GM19328 (cell line): ENCODE measurements at regions not wholly inside any gene's neighbourhood (a gene's known extent, or its start where the extent isn't known, plus 50 kb on each side); places are given as distances from the start of the nearest gene placed in this dataset.
"Not testable (repeated sequence)": the region's sequence is repeated elsewhere in the genome, so short reads cannot be mapped to it uniquely, and the experiment has no call there.

Experiments
- ATAC-seq: cut with Tn5 transposase; IDR thresholded peaks from one replicate; pipeline ENCODE4 v1.9.1; 2021; ENCODE audit warnings: mild to moderate bottlenecking, moderate library complexity; ENCODE audit not compliant: unreplicated experiment

- ATAC-seq = no peak
These were observed 153.7 kb downstream of the IL20RB start for GRCh38 chr3:137111497-137111896.

GRCh38 chr3:137116619-137117018 is 158.8 kb downstream of the IL20RB start:
- no peak for ATAC-seq

GRCh38 chr3:137121704-137122314 is 164.0 kb downstream of the IL20RB start:
- no peak for ATAC-seq

DNA sequence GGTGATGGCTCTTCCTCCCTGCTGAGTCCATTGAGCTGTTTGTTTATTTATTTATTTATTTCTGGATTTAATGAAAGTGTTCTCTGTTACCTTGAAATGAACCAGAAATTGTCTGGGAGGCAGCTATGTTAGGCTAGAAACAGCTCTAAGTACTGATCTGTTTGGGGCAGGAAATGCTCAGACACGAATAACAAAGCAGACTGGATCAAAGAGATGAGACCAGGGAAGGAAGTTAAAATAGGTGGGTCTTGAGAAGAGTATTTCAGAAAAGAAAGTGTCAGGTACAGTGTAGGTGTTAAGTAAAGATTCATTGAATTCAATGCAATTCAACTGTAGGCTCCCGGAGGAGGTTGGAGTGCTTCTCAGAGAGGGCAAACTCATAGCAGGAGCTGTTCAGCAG is 173.3 kb downstream of the IL20RB start:
- no peak for ATAC-seq

GRCh38 chr3:137134431-137134830 is 176.6 kb downstream of the IL20RB start:
- no peak for ATAC-seq

GRCh38 chr3:137148406-137148805 is 190.6 kb downstream of the IL20RB start:
- ATAC-seq = no peak

- no peak for ATAC-seq
These were observed 191.1 kb downstream of the IL20RB start for GRCh38 chr3:137148917-137149316.

DNA sequence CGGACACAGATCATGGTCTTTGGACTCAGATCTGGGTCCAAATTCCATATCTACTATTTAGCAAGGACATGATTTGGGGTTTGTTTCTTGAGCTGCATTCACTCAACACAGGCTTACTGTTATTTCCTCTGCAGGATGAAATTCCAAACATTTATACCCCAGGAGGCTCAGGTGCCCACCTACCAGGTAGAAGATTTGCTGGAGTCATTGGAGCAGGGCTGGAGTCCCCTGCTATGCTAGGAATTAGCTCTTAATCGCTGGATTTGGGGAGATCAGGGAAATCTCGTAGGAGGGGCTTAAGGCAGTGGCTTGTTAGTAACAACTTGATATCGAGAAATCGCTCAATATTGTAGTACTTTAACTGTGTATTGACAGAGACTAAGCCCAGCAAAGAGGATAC is 193.0 kb downstream of the IL20RB start:
- ATAC-seq = no peak

DNA sequence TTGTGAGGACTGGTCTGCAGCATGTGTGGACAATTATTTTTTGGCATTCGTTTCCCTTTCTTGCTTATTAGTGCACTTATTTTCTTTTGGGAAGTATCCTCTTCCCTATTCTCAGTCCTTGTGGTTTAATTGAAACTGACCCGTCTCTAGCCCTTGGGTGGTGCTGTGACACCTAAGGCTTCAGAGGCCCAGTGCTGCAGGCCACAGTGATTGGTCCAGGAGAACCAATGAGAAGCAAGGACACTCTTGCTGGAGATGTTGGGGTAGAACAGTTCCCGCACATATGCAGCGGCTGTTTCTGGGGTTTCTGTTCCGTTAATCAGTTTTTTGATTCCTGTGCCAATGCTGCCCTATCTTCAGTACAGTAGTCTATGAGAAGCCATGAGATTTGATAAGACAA is 195.3 kb downstream of the IL20RB start:
- ATAC-seq = not testable (repeated sequence)

DNA sequence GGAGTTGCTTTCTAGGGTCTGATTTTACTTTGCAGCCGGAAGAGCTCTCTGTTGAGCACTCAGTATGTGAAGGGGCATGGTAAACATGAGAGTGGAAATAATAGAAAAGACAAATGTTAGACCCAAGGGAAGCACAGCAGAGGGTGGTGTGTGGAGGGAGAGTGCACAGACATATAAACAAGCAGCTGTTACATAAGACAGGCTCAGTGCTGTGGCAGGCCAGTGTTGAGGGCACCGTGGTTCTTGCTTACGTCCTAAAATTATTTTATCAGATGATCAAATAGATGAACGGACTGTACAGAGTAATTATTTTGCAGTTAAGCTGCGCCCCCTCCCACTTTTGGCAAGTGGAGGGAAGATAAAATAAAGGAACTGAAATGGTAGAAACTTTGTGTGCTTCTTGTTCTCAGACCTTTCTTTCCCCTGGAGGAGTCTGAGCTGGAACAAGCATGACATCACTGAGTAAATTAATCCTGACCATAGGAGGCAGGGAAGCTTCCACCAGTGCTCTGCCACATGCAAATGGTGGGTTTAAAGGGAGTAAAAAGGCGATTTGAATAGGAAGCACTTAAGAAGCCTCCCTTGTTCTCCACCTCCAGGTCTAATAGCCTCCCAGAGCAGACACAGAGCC is 205.6 kb downstream of the IL20RB start:
- ATAC-seq = no peak

GRCh38 chr3:137163958-137164357 is 206.2 kb downstream of the IL20RB start:
- ATAC-seq = no peak

- no peak for ATAC-seq
These were observed 207.5 kb downstream of the IL20RB start for GRCh38 chr3:137165117-137165806.

DNA sequence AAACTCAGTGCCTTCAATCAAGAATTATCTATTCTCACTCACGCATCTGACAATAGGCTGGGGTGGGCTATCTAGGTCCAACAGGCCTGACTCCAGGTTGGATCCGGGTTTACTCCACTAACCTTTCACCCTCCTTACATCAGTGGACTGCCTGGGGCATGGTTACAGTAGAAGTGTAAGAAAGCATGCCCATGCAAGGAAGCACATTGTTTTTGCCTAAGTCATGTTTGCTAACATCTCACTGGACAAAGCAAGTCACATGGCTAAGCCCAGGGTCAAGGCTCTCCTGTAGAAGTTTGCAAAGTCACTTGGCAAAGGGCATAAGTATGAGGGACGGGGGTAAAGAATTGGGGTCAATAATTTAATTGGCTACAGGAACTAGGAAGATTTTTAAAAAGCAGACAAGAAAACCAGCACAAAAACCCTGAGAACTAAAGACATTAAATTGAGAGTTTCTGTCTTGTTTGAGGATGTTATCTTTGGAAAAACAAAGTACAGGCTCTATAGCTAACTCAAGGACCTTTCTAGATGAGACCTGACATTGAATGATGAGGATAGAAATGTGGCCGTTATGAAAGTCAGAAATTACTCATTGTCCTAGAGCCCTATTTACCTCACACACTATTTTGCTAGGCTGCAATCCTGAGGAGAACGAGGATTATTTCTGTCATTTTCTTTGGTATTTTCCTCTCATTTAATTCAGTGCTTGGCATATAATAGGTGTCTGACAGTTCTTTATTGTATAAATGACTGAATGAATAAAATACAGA is 214.2 kb downstream of the IL20RB start:
- no peak for ATAC-seq

DNA sequence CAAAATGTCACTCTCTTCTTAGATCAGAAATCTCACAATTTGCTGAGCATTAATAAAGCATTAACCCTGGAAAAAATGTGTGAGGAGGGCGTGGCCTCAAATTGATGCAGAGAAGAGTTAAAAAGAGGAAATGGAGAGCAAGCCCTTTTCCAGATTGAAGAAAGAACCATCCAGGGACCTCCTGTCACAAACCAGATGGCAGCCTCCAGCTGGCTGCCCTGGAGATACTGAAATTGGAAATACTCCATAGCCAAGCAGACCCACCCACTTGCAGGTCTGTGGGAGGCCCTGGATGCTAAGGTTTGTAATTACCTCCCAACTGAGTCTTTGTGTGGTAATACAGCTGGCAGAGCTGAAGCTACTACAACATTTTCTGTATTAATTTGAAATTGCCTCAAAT is 214.9 kb downstream of the IL20RB start:
- no peak for ATAC-seq

GRCh38 chr3:137174514-137174913 is 216.7 kb downstream of the IL20RB start:
- ATAC-seq = no peak

- ATAC-seq = no peak
These were observed 222.4 kb downstream of the IL20RB start for GRCh38 chr3:137180220-137180619.

GRCh38 chr3:137191133-137191923 is 233.5 kb downstream of the IL20RB start:
- no peak for ATAC-seq

DNA sequence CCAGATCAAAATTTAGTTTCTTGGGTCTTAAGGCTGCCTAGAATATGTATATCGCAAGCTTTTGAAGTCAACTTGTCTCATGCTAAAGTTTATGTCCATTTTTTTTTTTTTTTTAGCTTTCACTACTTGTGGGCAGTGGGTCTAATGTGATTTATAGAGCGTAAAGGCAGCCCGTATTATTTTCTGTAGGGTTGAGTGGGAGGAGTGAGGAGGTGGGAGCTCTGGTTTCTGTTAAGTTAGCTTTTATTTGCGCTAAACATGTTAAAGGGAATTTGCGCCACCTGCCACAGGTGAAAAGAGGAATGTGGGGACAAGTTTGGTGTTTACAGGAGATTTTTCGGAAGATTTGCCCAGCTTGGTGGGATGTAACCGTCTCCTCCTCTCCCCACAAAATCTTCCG is 234.2 kb downstream of the IL20RB start:
- no peak for ATAC-seq

DNA sequence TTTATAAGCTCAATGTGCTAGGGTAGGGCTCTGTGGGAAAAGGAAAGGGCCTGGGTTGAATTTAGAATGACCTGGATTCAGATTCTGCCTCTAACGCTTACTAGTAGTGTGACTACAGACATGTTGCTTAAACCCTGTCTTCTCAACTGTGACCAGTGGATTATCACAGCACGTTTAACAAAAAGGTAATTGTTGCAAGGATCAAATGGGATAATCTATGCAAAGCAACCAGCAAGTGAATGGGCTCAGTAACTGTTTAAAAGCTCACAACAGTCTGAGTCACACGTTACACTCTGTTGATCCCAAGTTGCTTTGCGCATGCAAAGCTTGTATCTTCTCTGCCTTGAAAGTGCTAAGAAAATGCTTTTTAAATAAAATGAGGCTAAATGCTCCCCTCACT is 236.5 kb downstream of the IL20RB start:
- ATAC-seq = no peak

DNA sequence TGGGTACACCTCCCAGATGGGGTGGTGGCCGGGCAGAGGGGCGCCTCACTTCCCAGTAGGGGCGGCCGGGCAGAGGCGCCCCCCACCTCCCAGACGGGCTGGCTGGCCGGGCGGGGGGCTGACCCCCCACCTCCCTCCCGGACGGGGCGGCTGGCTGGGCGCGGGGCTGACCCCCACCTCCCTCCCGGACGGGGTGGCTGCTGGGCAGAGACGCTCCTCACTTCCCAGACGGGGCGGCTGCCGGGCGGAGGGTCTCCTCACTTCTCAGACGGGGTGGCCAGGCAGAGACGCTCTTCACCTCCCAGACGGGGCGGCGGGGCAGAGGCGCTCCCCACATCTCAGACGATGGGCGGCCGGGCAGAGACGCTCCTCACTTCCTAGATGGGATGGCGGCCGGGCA is 240.6 kb downstream of the IL20RB start:
- ATAC-seq = not testable (repeated sequence)

DNA sequence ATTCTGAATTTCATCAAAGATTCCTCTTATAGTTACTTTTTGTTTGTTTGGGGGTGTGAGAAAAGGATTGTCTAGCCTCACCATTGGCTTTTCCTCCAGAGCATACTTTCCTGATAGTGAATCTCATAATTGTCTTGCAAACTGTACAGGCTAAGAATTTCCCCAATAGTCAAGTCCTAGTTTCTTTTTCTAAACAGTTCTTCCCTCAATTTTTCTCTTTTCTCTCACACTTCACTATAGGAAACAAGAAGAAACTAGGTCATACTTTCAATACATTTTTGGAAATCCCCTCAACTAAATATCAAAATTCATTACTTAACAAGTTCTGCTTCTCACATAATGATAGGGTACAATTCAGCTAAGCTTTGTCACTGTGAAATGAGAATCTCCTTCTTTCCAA is 241.9 kb downstream of the IL20RB start:
- no peak for ATAC-seq
